ENCODE measurements at regions not wholly inside any gene's neighbourhood (a gene's known extent, or its start where the extent isn't known, plus 50 kb on each side); places are given as distances from the start of the nearest gene placed in this dataset.

GRCh38 chr4:189514209-189514608 lies 426.5 kb upstream of the FRG1 start:
- Histone ChIP-seq H3K9me3 (ENCODE audit: control insufficient read depth, insufficient read depth, low read length) (peaks cover 30% of the 10 kb centered on the region), H3K27ac (ENCODE audit: low read depth, low read length) (no peak overlapping the region), H3K27me3 (ENCODE audit: control insufficient read depth, insufficient read depth, low read length) (no peaks in the 10 kb centered on the region), H3K4me3 (ENCODE audit: low read depth, low read length) (no peak overlapping the region)
- POLR2A ChIA-PET, result no interaction called here
- CTCF ChIA-PET, result no interaction called here
- no peak for DNase-seq (ENCODE audit: low read depth, low spot score)
- TF ChIP-seq CTCF (IDR thresholded peaks at IDR 0.05; ENCODE audit: low read depth, low read length), result no peak

GRCh38 chr4:189516902-189517301 lies 423.8 kb upstream of the FRG1 start:
- CTCF ChIA-PET, result no interaction called here
- no peaks in the 10 kb centered on the region for H3K27me3 ChIP-seq (ENCODE audit: control insufficient read depth, insufficient read depth, low read length)
- TF ChIP-seq CTCF (IDR thresholded peaks at IDR 0.05; ENCODE audit: low read depth, low read length), result no peak
- H3K9me3 ChIP-seq (ENCODE audit: control insufficient read depth, insufficient read depth, low read length), result peaks cover 25% of the 10 kb centered on the region
- no peak overlapping the region for H3K4me3 ChIP-seq (ENCODE audit: low read depth, low read length)
- no peak overlapping the region for H3K27ac ChIP-seq (ENCODE audit: low read depth, low read length)
- DNase-seq (ENCODE audit: low read depth, low spot score), result no peak
- POLR2A ChIA-PET, result no interaction called here

- Histone ChIP-seq H3K27ac (ENCODE audit: low read depth, low read length) (no peak overlapping the region), H3K27me3 (ENCODE audit: control insufficient read depth, insufficient read depth, low read length) (no peaks in the 10 kb centered on the region), H3K4me3 (ENCODE audit: low read depth, low read length) (no peak overlapping the region), H3K9me3 (ENCODE audit: control insufficient read depth, insufficient read depth, low read length) (peaks cover 12% of the 10 kb centered on the region)
- CTCF ChIA-PET, result no interaction called here
- TF ChIP-seq CTCF (IDR thresholded peaks at IDR 0.05; ENCODE audit: low read depth, low read length), result no peak
- no peak for DNase-seq (ENCODE audit: low read depth, low spot score)
- POLR2A ChIA-PET, result no interaction called here
Observed at GRCh38 chr4:189519186-189519585, 421.5 kb upstream of the FRG1 start.

GRCh38 chr4:189525304-189525703 lies 415.4 kb upstream of the FRG1 start:
- no peak for TF ChIP-seq CTCF (IDR thresholded peaks at IDR 0.05; ENCODE audit: low read depth, low read length)
- H3K9me3 ChIP-seq (ENCODE audit: control insufficient read depth, insufficient read depth, low read length), result peaks cover 14% of the 10 kb centered on the region
- no peak overlapping the region for H3K27ac ChIP-seq (ENCODE audit: low read depth, low read length)
- no peak overlapping the region for H3K4me3 ChIP-seq (ENCODE audit: low read depth, low read length)
- no peak for DNase-seq (ENCODE audit: low read depth, low spot score)
- ChIA-PET POLR2A (no interaction called here), CTCF (no interaction called here)
- H3K27me3 ChIP-seq (ENCODE audit: control insufficient read depth, insufficient read depth, low read length), result no peaks in the 10 kb centered on the region

GRCh38 chr4:189530848-189531247 lies 409.8 kb upstream of the FRG1 start:
- ChIA-PET POLR2A (no interaction called here), CTCF (no interaction called here)
- no peak for DNase-seq (ENCODE audit: low read depth, low spot score)
- no peak overlapping the region for H3K27ac ChIP-seq (ENCODE audit: low read depth, low read length)
- no peak for TF ChIP-seq CTCF (IDR thresholded peaks at IDR 0.05; ENCODE audit: low read depth, low read length)
- H3K4me3 ChIP-seq (ENCODE audit: low read depth, low read length), result no peak overlapping the region
- H3K9me3 ChIP-seq (ENCODE audit: control insufficient read depth, insufficient read depth, low read length), result peaks cover 23% of the 10 kb centered on the region
- H3K27me3 ChIP-seq (ENCODE audit: control insufficient read depth, insufficient read depth, low read length), result no peaks in the 10 kb centered on the region

Measured in AG04450 (cell line).